DOHH2 (cell line): ENCODE measurements at regions not wholly inside any gene's neighbourhood (a gene's known extent, or its start where the extent isn't known, plus 50 kb on each side); places are given as distances from the start of the nearest gene placed in this dataset.

Experiments used
- H3F3A ChIP-seq: fragments of 200-600 bp; sonication (generic), shearing (Covaris generic); 2 replicates; pipeline ENCODE4 v1.6.0; 2016; ENCODE audit warnings: antibody characterized with exemption, mild to moderate bottlenecking; ENCODE audit not compliant: control insufficient read depth, insufficient read depth
- H3K27ac ChIP-seq: fragments of 200-600 bp; sonication (generic); 2 replicates; pipeline ENCODE4 v1.5.1; 2014; ENCODE audit warnings: low read depth, mild to moderate bottlenecking, low read length, moderate library complexity
- H3K27me3 ChIP-seq: fragments of 200-600 bp; sonication (generic); 2 replicates; pipeline ENCODE4 v1.6.1; 2014; ENCODE audit warnings: mild to moderate bottlenecking, low read length, mixed read lengths; ENCODE audit not compliant: control insufficient read depth
- H3K36me3 ChIP-seq: fragments of 200-600 bp; sonication (generic); 2 replicates; pipeline ENCODE4 v1.6.1; 2014; ENCODE audit warnings: mild to moderate bottlenecking, low read length, moderate library complexity, mixed read lengths; ENCODE audit not compliant: control insufficient read depth
- H3K4me1 ChIP-seq: fragments of 200-600 bp; sonication (generic); 2 replicates; pipeline ENCODE4 v1.6.1; 2014; ENCODE audit warnings: mild to moderate bottlenecking, low read length, mixed read lengths; ENCODE audit not compliant: control insufficient read depth
- H3K4me2 ChIP-seq: fragments of 200-600 bp; sonication (generic); 2 replicates; pipeline ENCODE4 v1.6.0; 2014; ENCODE audit warnings: mild to moderate bottlenecking, low read length, moderate library complexity
- H3K4me3 ChIP-seq: fragments of 200-600 bp; sonication (generic); 2 replicates; pipeline ENCODE4 v1.5.1; 2014; ENCODE audit warnings: mild to moderate bottlenecking, low read length, mixed read lengths
- H3K79me2 ChIP-seq: fragments of 200-600 bp; sonication (generic); 2 replicates; pipeline ENCODE4 v1.6.1; 2014; ENCODE audit warnings: mild to moderate bottlenecking, low read length, mixed read lengths; ENCODE audit not compliant: control insufficient read depth
- H3K9me2 ChIP-seq: fragments of 200-600 bp; sonication (generic); replicated peaks from 2 replicates; pipeline ENCODE4 v1.6.1; 2014; ENCODE audit warnings: mild to moderate bottlenecking, low read length, mixed read lengths; ENCODE audit not compliant: control insufficient read depth
- H3K9me3 ChIP-seq: fragments of 200-600 bp; sonication (generic); 2 replicates; pipeline ENCODE4 v1.6.1; 2014; ENCODE audit warnings: antibody characterized with exemption, low read length, mixed read lengths; ENCODE audit not compliant: control insufficient read depth, insufficient read depth
- H4K20me1 ChIP-seq: fragments of 200-600 bp; sonication (generic); 2 replicates; pipeline ENCODE4 v1.6.0; 2014; ENCODE audit warnings: low read depth, mild to moderate bottlenecking, antibody characterized with exemption, low read length, moderate library complexity; ENCODE audit not compliant: control insufficient read depth, insufficient read depth
- EZH2phosphoT487 ChIP-seq: fragments of 200-600 bp; sonication (generic); IDR thresholded peaks from 2 replicates; pipeline ENCODE4 v1.6.1; 2017; ENCODE audit warnings: borderline replicate concordance, mild to moderate bottlenecking, antibody characterized with exemption, low read length, moderate library complexity, mixed read lengths
- TF ChIP-seq, protein P1 (sequence below): fragments of 200-600 bp; sonication (generic); IDR thresholded peaks from one replicate; pipeline ENCODE4 v1.5.1; 2014; ENCODE audit warnings: antibody characterized with exemption, mild to moderate bottlenecking, low read depth, low read length; ENCODE audit not compliant: poor library complexity, severe bottlenecking

DNA sequence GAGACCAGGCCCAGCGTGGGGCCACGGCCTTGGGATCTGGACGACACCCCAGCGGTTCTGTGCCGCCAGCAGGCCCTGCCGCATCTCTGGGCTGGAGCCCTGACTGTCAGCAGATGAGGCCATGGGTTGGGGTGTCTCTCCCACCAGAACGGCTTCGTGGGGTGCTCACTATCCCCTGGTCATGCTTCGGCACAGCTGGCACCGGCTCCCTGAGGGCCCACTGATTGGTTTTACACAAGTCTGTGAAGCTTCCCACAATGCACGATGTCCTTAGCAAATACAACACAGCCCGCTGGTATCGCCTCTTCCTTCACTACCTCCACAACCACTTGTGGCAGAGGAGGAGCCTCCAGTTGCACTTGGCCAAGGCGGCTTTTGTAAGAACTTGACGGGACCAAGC, 94.3 kb downstream of the THBS2 start:
- H3K27me3 ChIP-seq = no peaks in the 10 kb centered on the region
- no peaks in the 10 kb centered on the region for H4K20me1 ChIP-seq
- H3K4me2 ChIP-seq = no peak overlapping the region
- no peak overlapping the region for H3K4me3 ChIP-seq
- H3K79me2 ChIP-seq = no peaks in the 10 kb centered on the region
- H3K4me1 ChIP-seq = no peaks in the 10 kb centered on the region
- no peaks in the 10 kb centered on the region; the same call in 1 of the 2 replicates for H3K9me3 ChIP-seq
- no peaks in the 10 kb centered on the region for H3K9me2 ChIP-seq
- TF ChIP-seq, protein P1, sequence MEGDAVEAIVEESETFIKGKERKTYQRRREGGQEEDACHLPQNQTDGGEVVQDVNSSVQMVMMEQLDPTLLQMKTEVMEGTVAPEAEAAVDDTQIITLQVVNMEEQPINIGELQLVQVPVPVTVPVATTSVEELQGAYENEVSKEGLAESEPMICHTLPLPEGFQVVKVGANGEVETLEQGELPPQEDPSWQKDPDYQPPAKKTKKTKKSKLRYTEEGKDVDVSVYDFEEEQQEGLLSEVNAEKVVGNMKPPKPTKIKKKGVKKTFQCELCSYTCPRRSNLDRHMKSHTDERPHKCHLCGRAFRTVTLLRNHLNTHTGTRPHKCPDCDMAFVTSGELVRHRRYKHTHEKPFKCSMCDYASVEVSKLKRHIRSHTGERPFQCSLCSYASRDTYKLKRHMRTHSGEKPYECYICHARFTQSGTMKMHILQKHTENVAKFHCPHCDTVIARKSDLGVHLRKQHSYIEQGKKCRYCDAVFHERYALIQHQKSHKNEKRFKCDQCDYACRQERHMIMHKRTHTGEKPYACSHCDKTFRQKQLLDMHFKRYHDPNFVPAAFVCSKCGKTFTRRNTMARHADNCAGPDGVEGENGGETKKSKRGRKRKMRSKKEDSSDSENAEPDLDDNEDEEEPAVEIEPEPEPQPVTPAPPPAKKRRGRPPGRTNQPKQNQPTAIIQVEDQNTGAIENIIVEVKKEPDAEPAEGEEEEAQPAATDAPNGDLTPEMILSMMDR = no peak
- no peak for TF ChIP-seq EZH2phosphoT487
- H3K27ac ChIP-seq = no peak overlapping the region
- no peaks in the 10 kb centered on the region for H3F3A ChIP-seq
- no peaks in the 10 kb centered on the region for H3K36me3 ChIP-seq

DNA sequence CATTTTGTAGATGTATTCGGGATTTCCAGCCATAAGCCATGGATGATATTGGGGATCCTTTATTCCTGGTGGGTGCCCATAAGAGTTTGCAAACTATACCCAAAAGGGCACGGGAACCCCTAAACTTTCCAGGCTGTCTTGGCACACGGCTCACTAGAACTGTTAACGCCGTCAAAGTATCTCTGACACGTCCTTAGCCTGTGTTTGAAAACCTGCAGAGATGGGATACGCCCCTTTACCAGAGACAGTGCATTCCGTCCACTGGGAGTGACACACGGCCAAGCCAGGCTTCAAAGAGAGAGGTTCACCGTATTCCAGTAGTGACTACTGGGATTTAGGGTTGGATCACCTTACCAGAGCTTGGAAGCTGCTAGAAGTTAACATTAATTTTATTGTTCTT, 95.0 kb downstream of the THBS2 start:
- H3K27me3 ChIP-seq = no peaks in the 10 kb centered on the region
- H3K27ac ChIP-seq = no peak overlapping the region
- H3K9me2 ChIP-seq = no peaks in the 10 kb centered on the region; the same call in 1 of the 2 replicates
- no peaks in the 10 kb centered on the region for H3F3A ChIP-seq
- H3K4me3 ChIP-seq = no peak overlapping the region
- no peaks in the 10 kb centered on the region for H3K79me2 ChIP-seq
- H3K9me3 ChIP-seq = no peaks in the 10 kb centered on the region; the same call in 1 of the 2 replicates
- no peaks in the 10 kb centered on the region for H3K36me3 ChIP-seq
- TF ChIP-seq EZH2phosphoT487 = no peak
- TF ChIP-seq, protein P1 = no peak
- H4K20me1 ChIP-seq = no peaks in the 10 kb centered on the region
- H3K4me2 ChIP-seq = no peak overlapping the region
- no peaks in the 10 kb centered on the region for H3K4me1 ChIP-seq

DNA sequence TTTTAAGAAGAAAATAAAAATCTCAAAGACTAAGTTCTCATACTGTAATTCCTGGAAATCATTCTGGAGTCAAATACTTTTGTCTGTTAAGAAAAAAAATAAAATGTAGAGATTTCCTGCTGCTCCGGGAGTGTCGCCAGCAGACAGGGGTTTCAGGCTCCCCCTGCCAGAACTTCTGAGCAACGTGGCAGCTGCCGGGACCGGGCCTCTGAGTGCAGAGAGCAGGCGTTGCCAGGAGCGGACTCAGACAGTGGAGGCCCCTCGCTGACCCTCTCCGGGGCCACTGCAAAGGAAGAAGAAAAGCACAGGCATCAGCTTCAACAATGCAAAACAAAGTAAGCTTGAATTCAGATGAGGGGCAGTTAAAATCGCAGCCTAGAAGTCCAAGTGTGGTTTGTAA, 95.5 kb downstream of the THBS2 start:
- H3K4me2 ChIP-seq = no peak overlapping the region
- no peaks in the 10 kb centered on the region for H3K27me3 ChIP-seq
- H3K27ac ChIP-seq = no peak overlapping the region
- no peak for TF ChIP-seq EZH2phosphoT487
- TF ChIP-seq, protein P1 = no peak
- H3K9me3 ChIP-seq = no peaks in the 10 kb centered on the region; the same call in 1 of the 2 replicates
- H4K20me1 ChIP-seq = no peaks in the 10 kb centered on the region
- no peaks in the 10 kb centered on the region for H3K36me3 ChIP-seq
- no peaks in the 10 kb centered on the region; the same call in 1 of the 2 replicates for H3K9me2 ChIP-seq
- H3K4me1 ChIP-seq = no peaks in the 10 kb centered on the region
- H3K4me3 ChIP-seq = no peak overlapping the region
- H3F3A ChIP-seq = no peaks in the 10 kb centered on the region
- H3K79me2 ChIP-seq = no peaks in the 10 kb centered on the region
